Cerebellar cortex (tissue), 1 donor: ENCODE measurements at regions not wholly inside any gene's neighbourhood (a gene's known extent, or its start where the extent isn't known, plus 50 kb on each side); places are given as distances from the start of the nearest gene placed in this dataset.

Source experiments
- DNase-seq: peaks from one replicate; pipeline ENCODE4 v3.0.0-alpha.2; 2015; ENCODE audit warnings: low spot score

- no peak for DNase-seq
Observed at GRCh38 chr5:38099205-38100168, 158.9 kb upstream of the EGFLAM start.

GRCh38 chr5:38094889-38095288 lies 163.5 kb upstream of the EGFLAM start:
- DNase-seq: no peak

GRCh38 chr5:38093855-38094254 lies 164.5 kb upstream of the EGFLAM start:
- no peak for DNase-seq

- DNase-seq: no peak
Observed at GRCh38 chr5:38086777-38087176, 171.6 kb upstream of the EGFLAM start.

- DNase-seq: no peak
Observed at GRCh38 chr5:38079620-38080402, 178.5 kb upstream of the EGFLAM start.

GRCh38 chr5:38078161-38078560 lies 180.2 kb upstream of the EGFLAM start:
- DNase-seq: no peak

- DNase-seq: no peak
Observed at GRCh38 chr5:38077652-38078051, 180.7 kb upstream of the EGFLAM start.

GRCh38 chr5:38071831-38072694 lies 186.3 kb upstream of the EGFLAM start:
- DNase-seq: no peak

GRCh38 chr5:38070304-38070950 lies 187.9 kb upstream of the EGFLAM start:
- DNase-seq: no peak

- DNase-seq: peak; percentile 85
Observed at GRCh38 chr5:38069360-38069759, 189.0 kb upstream of the EGFLAM start.

GRCh38 chr5:38060354-38060753 lies 198.0 kb upstream of the EGFLAM start:
- DNase-seq: no peak

GRCh38 chr5:38059876-38060275 lies 198.5 kb upstream of the EGFLAM start:
- DNase-seq: no peak

GRCh38 chr5:38051711-38052511 lies 206.4 kb upstream of the EGFLAM start:
- no peak for DNase-seq

GRCh38 chr5:38048400-38048799 lies 208.6 kb upstream of the GDNF start:
- DNase-seq: no peak

GRCh38 chr5:38046103-38046502 lies 206.3 kb upstream of the GDNF start:
- DNase-seq: no peak

GRCh38 chr5:38045446-38045845 lies 205.6 kb upstream of the GDNF start:
- no peak for DNase-seq

- DNase-seq: no peak
Observed at GRCh38 chr5:38039826-38040225, 200.0 kb upstream of the GDNF start.

GRCh38 chr5:38039091-38039490 lies 199.2 kb upstream of the GDNF start:
- DNase-seq: no peak

GRCh38 chr5:38036765-38037164 lies 196.9 kb upstream of the GDNF start:
- DNase-seq: no peak

GRCh38 chr5:38032149-38032548 lies 192.3 kb upstream of the GDNF start:
- DNase-seq: no peak

GRCh38 chr5:38031304-38031703 lies 191.5 kb upstream of the GDNF start:
- DNase-seq: no peak
